Osteoblast (primary cell): ENCODE measurements at regions not wholly inside any gene's neighbourhood (a gene's known extent, or its start where the extent isn't known, plus 50 kb on each side); places are given as distances from the start of the nearest gene placed in this dataset.

Experiments used
- DNase-seq: peaks from one replicate; pipeline ENCODE4 v3.0.0; 2011; ENCODE audit warnings: low spot score, mixed read lengths; ENCODE audit not compliant: insufficient read length; ENCODE audit errors: missing footprints
- H2AFZ ChIP-seq: 2 replicates; pipeline ENCODE4 v1.6.0; 2011; ENCODE audit warnings: mild to moderate bottlenecking, low read length
- H3K27ac ChIP-seq: 2 replicates; pipeline ENCODE4 v1.5.1; 2011; ENCODE audit warnings: mild to moderate bottlenecking, low read depth, low read length, moderate library complexity
- H3K27me3 ChIP-seq: 2 replicates; pipeline ENCODE4 v1.6.0; 2012; ENCODE audit warnings: mild to moderate bottlenecking, control low read depth, inconsistent platforms, low read length, moderate library complexity; ENCODE audit not compliant: insufficient read depth
- H3K36me3 ChIP-seq: 2 replicates; pipeline ENCODE4 v1.5.1; 2011; ENCODE audit warnings: mild to moderate bottlenecking, low read length, control low read depth, moderate library complexity; ENCODE audit not compliant: insufficient read depth
- H3K4me1 ChIP-seq: 2 replicates; pipeline ENCODE4 v1.5.1; 2011; ENCODE audit warnings: mild to moderate bottlenecking, low read length, control low read depth, moderate library complexity; ENCODE audit not compliant: insufficient read depth
- H3K4me2 ChIP-seq: 2 replicates; pipeline ENCODE4 v1.6.0; 2011; ENCODE audit warnings: mild to moderate bottlenecking, low read length; ENCODE audit not compliant: insufficient read depth
- H3K4me3 ChIP-seq: fragments of 200-600 bp; sonication (generic); 3 replicates; pipeline ENCODE4 v1.5.1; 2012; ENCODE audit warnings: mild to moderate bottlenecking, low read length, inconsistent platforms; ENCODE audit not compliant: insufficient read depth
- H3K79me2 ChIP-seq: 2 replicates; pipeline ENCODE4 v1.6.0; 2012; ENCODE audit warnings: mild to moderate bottlenecking, low read length, control low read depth, inconsistent platforms; ENCODE audit not compliant: insufficient read depth
- H3K9me3 ChIP-seq: 2 replicates; pipeline ENCODE4 v1.5.1; 2011; ENCODE audit warnings: low read depth, low read length, control low read depth
- H4K20me1 ChIP-seq: 2 replicates; pipeline ENCODE4 v1.6.0; 2012; ENCODE audit warnings: mild to moderate bottlenecking, low read length, control low read depth; ENCODE audit not compliant: insufficient read depth
- CTCF ChIP-seq: IDR thresholded peaks from 2 replicates; pipeline ENCODE4 v1.5.1; 2011; ENCODE audit warnings: mild to moderate bottlenecking, low read depth, low read length, moderate library complexity; ENCODE audit errors: extremely low read depth

DNA sequence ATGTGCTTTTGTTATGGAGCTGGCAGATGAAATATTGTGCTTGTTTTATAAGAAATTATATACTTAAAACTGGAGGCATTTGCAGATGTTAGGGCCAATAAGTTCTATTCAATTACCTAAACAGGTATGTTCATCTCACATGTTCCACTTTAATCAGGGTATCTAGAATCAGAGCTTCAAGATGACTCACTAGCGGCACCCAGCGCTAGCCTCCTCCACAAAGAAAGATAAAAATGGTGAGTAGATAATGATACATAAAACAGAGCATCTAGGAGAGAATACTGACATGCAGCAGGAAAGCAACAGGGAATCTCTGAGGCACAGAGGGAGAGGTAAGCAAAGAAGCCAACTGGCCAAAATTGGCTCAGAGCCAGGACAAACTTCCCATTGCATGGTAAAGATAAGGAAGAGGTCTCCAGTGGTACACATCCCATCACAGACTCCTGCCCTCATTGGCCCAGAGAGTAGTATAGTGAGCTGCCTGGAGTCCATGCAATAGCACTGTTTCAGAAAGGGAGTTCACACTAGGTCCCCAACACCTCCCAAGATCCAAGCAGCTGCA, 200.7 kb upstream of the SPTLC3 start:
- no peak for DNase-seq
- no peaks in the 10 kb centered on the region for H3K27me3 ChIP-seq
- H3K27ac ChIP-seq = no peak overlapping the region
- no peaks in the 10 kb centered on the region for H3K79me2 ChIP-seq
- no peak overlapping the region for H3K4me3 ChIP-seq
- no peak overlapping the region for H3K4me2 ChIP-seq
- no peak for TF ChIP-seq CTCF
- no peaks in the 10 kb centered on the region for H3K9me3 ChIP-seq
- no peak overlapping the region for H2AFZ ChIP-seq
- H3K36me3 ChIP-seq = no peaks in the 10 kb centered on the region
- H4K20me1 ChIP-seq = no peaks in the 10 kb centered on the region
- no peaks in the 10 kb centered on the region for H3K4me1 ChIP-seq

- no peaks in the 10 kb centered on the region for H3K79me2 ChIP-seq
- H3K27ac ChIP-seq = no peak overlapping the region
- TF ChIP-seq CTCF = no peak
- no peaks in the 10 kb centered on the region for H3K9me3 ChIP-seq
- H3K4me2 ChIP-seq = no peak overlapping the region
- DNase-seq = no peak
- H4K20me1 ChIP-seq = no peaks in the 10 kb centered on the region
- no peak overlapping the region for H2AFZ ChIP-seq
- no peaks in the 10 kb centered on the region for H3K27me3 ChIP-seq
- no peak overlapping the region for H3K4me3 ChIP-seq
- no peaks in the 10 kb centered on the region for H3K36me3 ChIP-seq
- no peaks in the 10 kb centered on the region for H3K4me1 ChIP-seq
Observed at GRCh38 chr20:12815231-12815768, 193.5 kb upstream of the SPTLC3 start.

- TF ChIP-seq CTCF = no peak
Observed at GRCh38 chr20:12815778-12816408, 192.9 kb upstream of the SPTLC3 start.

DNA sequence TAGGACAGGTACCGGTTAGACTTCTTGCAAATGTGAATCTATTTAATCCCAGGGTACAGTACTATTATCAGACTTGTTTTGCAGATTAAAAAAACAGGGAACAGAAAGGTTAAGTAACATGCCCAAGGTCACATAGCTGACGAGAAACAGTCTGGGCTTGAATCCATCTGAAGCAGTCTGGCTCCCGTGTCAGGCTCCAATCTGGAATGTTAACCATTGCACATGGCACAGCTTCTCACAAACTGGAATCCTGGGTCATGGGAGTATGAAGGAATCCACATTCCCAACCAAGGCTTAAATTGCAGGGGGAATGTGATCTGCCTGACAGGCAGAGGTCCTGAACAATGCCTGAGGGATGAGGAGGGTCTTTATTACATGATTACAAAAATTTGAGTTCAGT, 187.5 kb upstream of the SPTLC3 start:
- H3K79me2 ChIP-seq = no peaks in the 10 kb centered on the region
- H2AFZ ChIP-seq = no peak overlapping the region
- no peak overlapping the region for H3K4me3 ChIP-seq
- H3K4me1 ChIP-seq = no peaks in the 10 kb centered on the region
- no peak overlapping the region for H3K27ac ChIP-seq
- H3K4me2 ChIP-seq = no peak overlapping the region
- no peaks in the 10 kb centered on the region for H4K20me1 ChIP-seq
- H3K36me3 ChIP-seq = no peaks in the 10 kb centered on the region
- no peaks in the 10 kb centered on the region for H3K9me3 ChIP-seq
- no peak for TF ChIP-seq CTCF
- no peaks in the 10 kb centered on the region for H3K27me3 ChIP-seq
- no peak for DNase-seq

More at GRCh38 chr20:12815778-12816408, 192.9 kb upstream of the SPTLC3 start:
- Histone ChIP-seq H3K79me2 (no peaks in the 10 kb centered on the region), H3K36me3 (no peaks in the 10 kb centered on the region), H3K9me3 (no peaks in the 10 kb centered on the region), H2AFZ (no peak overlapping the region), H4K20me1 (no peaks in the 10 kb centered on the region), H3K4me2 (no peak overlapping the region), H3K27me3 (no peaks in the 10 kb centered on the region), H3K4me3 (no peak overlapping the region), H3K4me1 (no peaks in the 10 kb centered on the region), H3K27ac (no peak overlapping the region)
- no peak for DNase-seq
